NCI-H446 (cell line): ENCODE measurements at regions not wholly inside any gene's neighbourhood (a gene's known extent, or its start where the extent isn't known, plus 50 kb on each side); places are given as distances from the start of the nearest gene placed in this dataset.

ENCODE experiments used
- DNase-seq, 2 experiments: peaks; one replicate each; lab custom pipeline; 2025; lab: John Stamatoyannopoulos, UW

- no peak for DNase-seq
Observed at GRCh38 chr4:156499684-156500083, 471.9 kb downstream of the PDGFC start.

- peak; percentile 35 to 88 for DNase-seq
Observed at GRCh38 chr4:156497486-156497885, 474.1 kb downstream of the PDGFC start.

GRCh38 chr4:156496797-156497196, 474.8 kb downstream of the PDGFC start:
- no peak for DNase-seq

GRCh38 chr4:156495836-156496235, 475.8 kb downstream of the PDGFC start:
- no peak for DNase-seq

GRCh38 chr4:156495091-156495490, 476.5 kb downstream of the PDGFC start:
- DNase-seq: no peak

- no peak for DNase-seq
Observed at GRCh38 chr4:156493858-156494257, 477.7 kb downstream of the PDGFC start.

- DNase-seq: no peak
Observed at GRCh38 chr4:156487107-156487506, 484.5 kb downstream of the PDGFC start.

- DNase-seq: no peak
Observed at GRCh38 chr4:156481845-156482244, 489.8 kb downstream of the PDGFC start.

GRCh38 chr4:156477636-156478035, 494.0 kb downstream of the PDGFC start:
- no peak for DNase-seq

- DNase-seq: peak in 1 of 2 experiments; percentile 20
Observed at GRCh38 chr4:156476359-156476758, 495.2 kb downstream of the PDGFC start.

- DNase-seq: peak; percentile 51 to 71
Observed at GRCh38 chr4:156475322-156475721, 496.3 kb downstream of the PDGFC start.

GRCh38 chr4:156473151-156473550, 498.4 kb downstream of the PDGFC start:
- no peak for DNase-seq

- no peak for DNase-seq
Observed at GRCh38 chr4:156472624-156473023, 499.0 kb downstream of the PDGFC start.

GRCh38 chr4:156459584-156459983, 505.9 kb upstream of the CTSO start:
- no peak for DNase-seq

- no peak for DNase-seq
Observed at GRCh38 chr4:156456830-156457229, 503.2 kb upstream of the CTSO start.

- DNase-seq: no peak
Observed at GRCh38 chr4:156443488-156443887, 489.8 kb upstream of the CTSO start.

GRCh38 chr4:156442912-156443311, 489.2 kb upstream of the CTSO start:
- no peak for DNase-seq

- no peak for DNase-seq
Observed at GRCh38 chr4:156439576-156440200, 486.0 kb upstream of the CTSO start.

- no peak for DNase-seq
Observed at GRCh38 chr4:156437666-156438065, 484.0 kb upstream of the CTSO start.

- no peak for DNase-seq
Observed at GRCh38 chr4:156422576-156422975, 468.9 kb upstream of the CTSO start.

GRCh38 chr4:156420623-156421022, 467.0 kb upstream of the CTSO start:
- no peak for DNase-seq

GRCh38 chr4:156419080-156419685, 465.5 kb upstream of the CTSO start:
- DNase-seq: no peak

- DNase-seq: no peak
Observed at GRCh38 chr4:156414406-156414805, 460.7 kb upstream of the CTSO start.
